Heart left ventricle (tissue), 13 donors: ENCODE measurements at regions not wholly inside any gene's neighbourhood (a gene's known extent, or its start where the extent isn't known, plus 50 kb on each side); places are given as distances from the start of the nearest gene placed in this dataset.

ENCODE experiments used
- POLR2A ChIP-seq, 2 donors: fragments of 450-650 bp; IDR thresholded peaks; one replicate each; pipeline ENCODE4 v1.6.1; 2017; ENCODE audit warnings: antibody characterized with exemption in 2 of 2, mild to moderate bottlenecking in 2 of 2, moderate library complexity in 2 of 2
- TF ChIP-seq, protein P1 (sequence below), 12 donors: fragments of 200-600 bp; sonication (generic) in 4 of 12; IDR thresholded peaks; one replicate each; pipeline versions ENCODE4 v1.5.0 to v1.8.0; 2018 to 2022; ENCODE audit warnings: antibody characterized with exemption in 12 of 12, mild to moderate bottlenecking in 5 of 12
- donor health status: ischemic (EF 13 %, LVEDD 7.1; RV severe dilation, severe dysfunction).
- donor health status: DM: no; HTN: yes; CAD: no.
- donor health status: DM: no; HTN: no; CAD: no.
- donor health status: ischemic (EF 25% LVEDD 6.9; RV normal size, moderate dysfunction).
- donor health status: ischemic (EF 25% LVEDD 5.7; RV mildly dilated, moderate dysfunction).
- donor health status: ischemic (EF 35%, LVEDD 5.7; RV mildly dilated, moderate dysfunction).
- donor health status: nonischemic (EF 11% LVEDD 7.7; RV severe dilation, severe dysfunction).
- donor health status: DM: yes; HTN: yes; CAD: no.
- donor health status: PGD.
- donor health status: ischemic (EF 29% LVEDD 5.4; RV normal size, mild dysfunction).
- donor health status: nonischemic (EF 23%, LVEDD 6.1; RV moderate dilation, normal function).

DNA sequence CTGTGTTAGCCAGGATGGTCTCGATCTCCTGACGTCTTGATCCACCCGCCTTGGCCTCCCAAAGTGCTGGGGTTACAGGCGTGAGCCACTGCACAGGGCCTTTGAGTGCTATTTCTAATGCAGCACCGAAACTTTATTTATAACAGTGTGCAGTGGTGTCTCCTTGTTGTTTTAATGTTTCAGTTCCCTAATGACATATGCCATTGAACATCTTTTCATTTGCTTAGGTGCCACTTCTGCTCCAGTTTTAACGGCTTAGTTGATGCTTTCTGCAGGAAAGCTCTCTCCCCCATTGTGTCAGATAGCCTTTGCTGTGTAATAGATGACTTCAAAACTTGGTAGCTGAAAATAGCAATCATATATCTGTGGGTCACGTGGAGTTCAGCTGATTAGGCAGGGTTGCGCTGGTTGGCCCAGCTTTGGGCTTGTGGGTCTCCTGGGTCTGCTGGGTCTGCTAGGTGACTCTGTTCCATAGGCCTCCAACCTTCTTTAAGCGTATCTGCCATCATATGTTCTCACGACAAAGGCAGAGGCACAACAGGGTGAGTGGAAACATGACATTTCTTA is 76.4 kb upstream of the SHISA3 start:
- TF ChIP-seq, protein P1, sequence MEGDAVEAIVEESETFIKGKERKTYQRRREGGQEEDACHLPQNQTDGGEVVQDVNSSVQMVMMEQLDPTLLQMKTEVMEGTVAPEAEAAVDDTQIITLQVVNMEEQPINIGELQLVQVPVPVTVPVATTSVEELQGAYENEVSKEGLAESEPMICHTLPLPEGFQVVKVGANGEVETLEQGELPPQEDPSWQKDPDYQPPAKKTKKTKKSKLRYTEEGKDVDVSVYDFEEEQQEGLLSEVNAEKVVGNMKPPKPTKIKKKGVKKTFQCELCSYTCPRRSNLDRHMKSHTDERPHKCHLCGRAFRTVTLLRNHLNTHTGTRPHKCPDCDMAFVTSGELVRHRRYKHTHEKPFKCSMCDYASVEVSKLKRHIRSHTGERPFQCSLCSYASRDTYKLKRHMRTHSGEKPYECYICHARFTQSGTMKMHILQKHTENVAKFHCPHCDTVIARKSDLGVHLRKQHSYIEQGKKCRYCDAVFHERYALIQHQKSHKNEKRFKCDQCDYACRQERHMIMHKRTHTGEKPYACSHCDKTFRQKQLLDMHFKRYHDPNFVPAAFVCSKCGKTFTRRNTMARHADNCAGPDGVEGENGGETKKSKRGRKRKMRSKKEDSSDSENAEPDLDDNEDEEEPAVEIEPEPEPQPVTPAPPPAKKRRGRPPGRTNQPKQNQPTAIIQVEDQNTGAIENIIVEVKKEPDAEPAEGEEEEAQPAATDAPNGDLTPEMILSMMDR (IDR thresholded peaks at IDR 0.05): no peak
- TF ChIP-seq POLR2A (IDR thresholded peaks at IDR 0.05): no peak
